ENCODE measurements at regions not wholly inside any gene's neighbourhood (a gene's known extent, or its start where the extent isn't known, plus 50 kb on each side); places are given as distances from the start of the nearest gene placed in this dataset.

DNA sequence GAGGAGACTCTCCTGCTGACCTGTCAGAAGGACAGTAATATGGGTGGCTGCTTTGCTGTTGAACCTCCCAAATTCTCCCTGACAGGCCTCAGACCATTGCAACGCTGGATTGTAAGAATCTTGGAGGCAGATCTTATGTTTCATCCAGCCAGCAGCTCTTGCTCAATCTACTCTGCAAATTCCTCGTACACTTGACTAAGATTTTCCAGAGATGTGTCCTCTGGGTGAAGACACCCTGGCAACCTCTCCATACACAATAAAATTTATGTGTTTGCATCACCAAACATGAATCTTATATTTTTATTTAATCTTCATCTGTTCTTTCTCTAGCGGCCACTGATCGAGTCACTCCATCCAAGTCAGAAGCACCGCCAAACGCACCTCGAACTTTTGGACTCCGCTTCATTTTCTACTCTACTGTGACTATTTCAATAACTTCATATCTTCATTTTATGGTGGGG, 623.1 kb downstream of the ACTR3B start:
- Histone ChIP-seq H3K27me3 (ENCODE audit: low read depth) (no peaks in the 10 kb centered on the region), H3K36me3 (replicated peaks) (no peaks in the 10 kb centered on the region), H3K4me1 (no peaks in the 10 kb centered on the region), H3K9me3 (no peaks in the 10 kb centered on the region), H3K4me3 (no peak overlapping the region)
- no peak for DNase-seq (ENCODE audit: low spot score in 2 of 2)
- in situ Hi-C loops (cut with MboI; ENCODE audit: low sequenced_read_pairs) = no loop called here

- H3K9me3 ChIP-seq = no peaks in the 10 kb centered on the region
- DNase-seq (ENCODE audit: low spot score in 2 of 2) = no peak
- no peaks in the 10 kb centered on the region for H3K36me3 ChIP-seq (replicated peaks)
- in situ Hi-C loops (cut with MboI; ENCODE audit: low sequenced_read_pairs) = no loop called here
- no peak overlapping the region for H3K4me3 ChIP-seq
- no peaks in the 10 kb centered on the region for H3K27me3 ChIP-seq (ENCODE audit: low read depth)
- no peaks in the 10 kb centered on the region for H3K4me1 ChIP-seq
These were observed 624.2 kb downstream of the ACTR3B start for GRCh38 chr7:153383781-153384180.

GRCh38 chr7:153385502-153385901, 626.0 kb downstream of the ACTR3B start:
- no peaks in the 10 kb centered on the region for H3K4me1 ChIP-seq
- no peak overlapping the region for H3K4me3 ChIP-seq
- in situ Hi-C loops (cut with MboI; ENCODE audit: low sequenced_read_pairs) = no loop called here
- H3K27me3 ChIP-seq (ENCODE audit: low read depth) = no peaks in the 10 kb centered on the region
- DNase-seq (ENCODE audit: low spot score in 2 of 2) = no peak
- no peaks in the 10 kb centered on the region for H3K36me3 ChIP-seq (replicated peaks)
- no peaks in the 10 kb centered on the region for H3K9me3 ChIP-seq

DNA sequence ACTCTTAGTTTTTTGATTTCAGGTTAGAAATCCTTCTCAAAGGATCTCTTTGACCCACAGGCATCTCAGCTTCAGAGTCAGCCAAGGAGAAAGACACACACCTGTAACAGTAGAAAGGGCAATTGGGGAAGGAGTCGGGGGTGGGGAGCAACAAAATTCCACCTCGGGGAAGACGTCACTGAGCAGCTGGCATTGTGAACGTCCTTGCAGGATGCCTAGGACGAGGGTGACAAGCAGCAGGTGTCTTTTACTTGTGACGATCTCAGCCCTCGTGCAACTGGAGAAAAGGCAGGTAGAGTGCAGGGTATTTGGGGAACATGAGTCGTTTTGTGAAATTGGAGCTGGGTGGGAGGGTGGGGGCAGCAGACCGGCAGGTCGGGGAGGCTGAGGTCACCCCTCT, 627.0 kb downstream of the ACTR3B start:
- Histone ChIP-seq H3K4me1 (no peaks in the 10 kb centered on the region), H3K36me3 (replicated peaks) (no peaks in the 10 kb centered on the region), H3K27me3 (ENCODE audit: low read depth) (no peaks in the 10 kb centered on the region), H3K9me3 (no peaks in the 10 kb centered on the region), H3K4me3 (no peak overlapping the region)
- in situ Hi-C loops (cut with MboI; ENCODE audit: low sequenced_read_pairs) = no loop called here
- DNase-seq (ENCODE audit: low spot score in 2 of 2) = no peak

DNA sequence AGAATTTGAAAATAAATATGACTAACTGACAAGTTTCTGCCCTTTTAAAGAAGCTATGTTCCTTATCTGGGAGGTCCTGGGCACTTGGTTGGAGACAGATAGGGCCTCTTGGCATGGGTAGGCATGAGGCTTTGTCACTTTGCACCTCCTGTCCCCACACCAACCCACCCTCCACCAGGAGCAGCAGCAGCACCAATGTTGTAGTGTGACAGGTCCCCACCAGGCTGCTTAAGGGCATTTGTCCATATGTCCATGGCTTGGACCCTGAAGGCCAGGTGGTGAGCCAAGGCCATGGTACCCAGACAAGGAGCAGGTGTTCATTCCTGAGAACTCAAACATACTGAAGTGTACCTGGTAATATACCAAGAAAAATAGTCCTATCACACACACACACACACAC, 629.1 kb downstream of the ACTR3B start:
- no peak overlapping the region for H3K4me3 ChIP-seq
- in situ Hi-C loops (cut with MboI; ENCODE audit: low sequenced_read_pairs) = no loop called here
- no peaks in the 10 kb centered on the region for H3K27me3 ChIP-seq (ENCODE audit: low read depth)
- DNase-seq (ENCODE audit: low spot score in 2 of 2) = no peak
- peaks cover 5% of the 10 kb centered on the region; the same call in 1 of the 2 replicates for H3K9me3 ChIP-seq
- H3K4me1 ChIP-seq = no peaks in the 10 kb centered on the region
- H3K36me3 ChIP-seq (replicated peaks) = no peaks in the 10 kb centered on the region

DNA sequence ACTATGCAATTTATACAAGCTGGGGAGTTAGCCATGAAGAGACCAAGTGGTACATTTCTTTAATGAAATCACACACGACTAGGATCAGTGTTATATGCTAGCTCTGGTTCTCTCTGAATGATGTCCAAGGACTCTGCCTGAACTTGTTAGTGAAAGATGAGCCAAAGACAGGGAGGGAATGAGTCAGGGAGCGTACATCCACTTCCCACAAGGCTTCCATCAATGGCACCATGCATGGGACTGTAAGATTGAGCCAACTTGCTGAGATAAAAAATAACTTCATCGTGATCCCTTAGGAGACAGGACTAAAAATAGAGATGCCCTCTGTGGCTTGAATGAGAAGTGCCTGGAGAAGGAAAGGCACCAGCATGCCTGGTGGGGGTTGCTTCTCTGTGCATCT, 629.7 kb downstream of the ACTR3B start:
- H3K9me3 ChIP-seq = peaks cover 9% of the 10 kb centered on the region; the same call in 1 of the 2 replicates
- H3K4me3 ChIP-seq = no peak overlapping the region
- no peaks in the 10 kb centered on the region for H3K27me3 ChIP-seq (ENCODE audit: low read depth)
- H3K36me3 ChIP-seq (replicated peaks) = no peaks in the 10 kb centered on the region
- H3K4me1 ChIP-seq = no peaks in the 10 kb centered on the region
- DNase-seq (ENCODE audit: low spot score in 2 of 2) = no peak
- in situ Hi-C loops (cut with MboI; ENCODE audit: low sequenced_read_pairs) = no loop called here

GRCh38 chr7:153390955-153391354, 631.4 kb downstream of the ACTR3B start:
- H3K4me1 ChIP-seq = no peaks in the 10 kb centered on the region
- in situ Hi-C loops (cut with MboI; ENCODE audit: low sequenced_read_pairs) = no loop called here
- no peaks in the 10 kb centered on the region for H3K27me3 ChIP-seq (ENCODE audit: low read depth)
- peaks cover 9% of the 10 kb centered on the region; the same call in 1 of the 2 replicates for H3K9me3 ChIP-seq
- no peak overlapping the region for H3K4me3 ChIP-seq
- no peaks in the 10 kb centered on the region for H3K36me3 ChIP-seq (replicated peaks)
- no peak for DNase-seq (ENCODE audit: low spot score in 2 of 2)

- H3K27me3 ChIP-seq (ENCODE audit: low read depth) = no peaks in the 10 kb centered on the region
- H3K36me3 ChIP-seq (replicated peaks) = no peaks in the 10 kb centered on the region
- H3K4me3 ChIP-seq = no peak overlapping the region
- no peak for DNase-seq (ENCODE audit: low spot score in 2 of 2)
- H3K4me1 ChIP-seq = no peaks in the 10 kb centered on the region
- peaks cover 9% of the 10 kb centered on the region; the same call in 1 of the 2 replicates for H3K9me3 ChIP-seq
- in situ Hi-C loops (cut with MboI; ENCODE audit: low sequenced_read_pairs) = no loop called here
These were observed 633.2 kb downstream of the ACTR3B start for GRCh38 chr7:153392726-153393125.

DNA sequence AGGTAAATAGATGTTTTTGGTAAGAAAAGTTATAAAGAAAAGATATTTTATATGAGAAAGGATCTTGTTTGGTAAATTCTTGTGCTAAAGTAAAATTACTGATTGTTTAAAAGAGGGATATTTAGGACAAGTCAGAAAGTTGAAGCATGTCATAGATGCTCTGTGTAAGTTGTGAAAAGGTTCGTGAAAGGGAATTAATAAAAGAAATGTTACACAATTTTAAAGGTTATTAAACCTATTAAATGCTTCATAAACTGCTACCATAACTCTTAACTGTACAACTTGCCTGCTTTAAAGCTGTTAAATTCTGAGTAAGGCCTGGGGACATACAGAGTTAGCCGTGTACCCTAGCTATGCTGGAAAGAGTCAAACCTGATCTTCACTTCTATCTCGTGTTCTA, 634.1 kb downstream of the ACTR3B start:
- no peaks in the 10 kb centered on the region for H3K36me3 ChIP-seq (replicated peaks)
- in situ Hi-C loops (cut with MboI; ENCODE audit: low sequenced_read_pairs) = no loop called here
- H3K27me3 ChIP-seq (ENCODE audit: low read depth) = no peaks in the 10 kb centered on the region
- H3K4me1 ChIP-seq = no peaks in the 10 kb centered on the region
- H3K9me3 ChIP-seq = peaks cover 9% of the 10 kb centered on the region; the same call in 1 of the 2 replicates
- DNase-seq (ENCODE audit: low spot score in 2 of 2) = no peak
- no peak overlapping the region for H3K4me3 ChIP-seq

GRCh38 chr7:153396475-153396874, 636.9 kb downstream of the ACTR3B start:
- in situ Hi-C loops (cut with MboI; ENCODE audit: low sequenced_read_pairs) = no loop called here
- H3K27me3 ChIP-seq (ENCODE audit: low read depth) = no peaks in the 10 kb centered on the region
- H3K4me1 ChIP-seq = no peaks in the 10 kb centered on the region
- DNase-seq (ENCODE audit: low spot score in 2 of 2) = no peak
- H3K36me3 ChIP-seq (replicated peaks) = no peaks in the 10 kb centered on the region
- H3K9me3 ChIP-seq = peaks cover 9% of the 10 kb centered on the region; the same call in 1 of the 2 replicates
- H3K4me3 ChIP-seq = no peak overlapping the region

DNA sequence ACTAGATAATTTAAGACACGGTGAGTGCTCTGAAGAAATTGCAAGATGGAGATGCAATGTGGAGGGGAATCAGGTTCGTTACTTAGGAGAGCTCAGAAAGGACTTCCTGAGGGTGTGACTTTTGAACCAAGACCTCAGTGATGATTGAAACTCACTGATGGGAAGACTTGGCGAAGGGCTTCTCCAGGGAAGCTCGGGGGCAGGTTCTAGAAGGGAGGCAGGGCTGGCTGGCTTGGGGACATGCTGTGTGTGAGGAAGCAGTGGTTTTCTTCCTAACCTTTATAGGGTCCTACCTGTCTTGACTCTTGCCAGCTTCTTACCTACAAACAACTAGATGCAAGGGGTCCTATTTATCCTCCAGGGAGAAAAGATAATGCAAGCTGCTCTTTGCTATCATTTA, 637.9 kb downstream of the ACTR3B start:
- DNase-seq (ENCODE audit: low spot score in 2 of 2) = no peak
- Histone ChIP-seq H3K36me3 (replicated peaks) (no peaks in the 10 kb centered on the region), H3K9me3 (peaks cover 9% of the 10 kb centered on the region; the same call in 1 of the 2 replicates), H3K27me3 (ENCODE audit: low read depth) (no peaks in the 10 kb centered on the region), H3K4me3 (no peak overlapping the region), H3K4me1 (no peaks in the 10 kb centered on the region)
- in situ Hi-C loops (cut with MboI; ENCODE audit: low sequenced_read_pairs) = no loop called here

- Histone ChIP-seq H3K36me3 (replicated peaks) (no peaks in the 10 kb centered on the region), H3K9me3 (peaks cover 9% of the 10 kb centered on the region; the same call in 1 of the 2 replicates), H3K27me3 (ENCODE audit: low read depth) (no peaks in the 10 kb centered on the region), H3K4me3 (no peak overlapping the region), H3K4me1 (no peaks in the 10 kb centered on the region)
- DNase-seq (ENCODE audit: low spot score in 2 of 2) = no peak
- in situ Hi-C loops (cut with MboI; ENCODE audit: low sequenced_read_pairs) = no loop called here
These were observed 638.4 kb downstream of the ACTR3B start for GRCh38 chr7:153397906-153398305.

GRCh38 chr7:153398370-153398769, 638.8 kb downstream of the ACTR3B start:
- H3K4me1 ChIP-seq = no peaks in the 10 kb centered on the region
- in situ Hi-C loops (cut with MboI; ENCODE audit: low sequenced_read_pairs) = no loop called here
- H3K9me3 ChIP-seq = peaks cover 7% of the 10 kb centered on the region; the same call in 1 of the 2 replicates
- H3K36me3 ChIP-seq (replicated peaks) = no peaks in the 10 kb centered on the region
- no peak overlapping the region for H3K4me3 ChIP-seq
- DNase-seq (ENCODE audit: low spot score in 2 of 2) = no peak
- H3K27me3 ChIP-seq (ENCODE audit: low read depth) = no peaks in the 10 kb centered on the region

GRCh38 chr7:153398789-153399553, 639.4 kb downstream of the ACTR3B start:
- no peak for DNase-seq (ENCODE audit: low spot score in 2 of 2)
- H3K4me1 ChIP-seq = no peaks in the 10 kb centered on the region
- no peak overlapping the region for H3K4me3 ChIP-seq
- 0 out of 2 replicates have a peak, but pooled peaks cover under 1% of the 10 kb centered on the region for H3K9me3 ChIP-seq
- no peaks in the 10 kb centered on the region for H3K27me3 ChIP-seq (ENCODE audit: low read depth)
- no peaks in the 10 kb centered on the region for H3K36me3 ChIP-seq (replicated peaks)
- in situ Hi-C loops (cut with MboI; ENCODE audit: low sequenced_read_pairs) = no loop called here

All from HAP-1 (cell line).